Transverse colon (tissue), 4 donors: ENCODE measurements at regions not wholly inside any gene's neighbourhood (a gene's known extent, or its start where the extent isn't known, plus 50 kb on each side); places are given as distances from the start of the nearest gene placed in this dataset.

ENCODE experiments used
- DNase-seq: peaks from one replicate; pipeline ENCODE4 v3.0.0-alpha.2; 2019
- H3K27ac ChIP-seq, 4 donors: fragments of 200-600 bp; sonication (generic); 2 replicates each; pipeline ENCODE4 v1.5.1; 2016 to 2018; ENCODE audit warnings: inconsistent platforms in 4 of 4
- H3K27me3 ChIP-seq: fragments of 200-600 bp; sonication (generic); 2 replicates; pipeline ENCODE4 v1.5.1; 2017; ENCODE audit warnings: inconsistent platforms
- H3K36me3 ChIP-seq, 4 donors: fragments of 200-600 bp; sonication (generic); 2 replicates each; pipeline ENCODE4 v1.5.1; 2017 to 2019; ENCODE audit warnings: inconsistent platforms in 4 of 4
- H3K4me1 ChIP-seq, 4 donors: fragments of 200-600 bp; sonication (generic); 2 replicates each; pipeline ENCODE4 v1.5.1; 2017 to 2020; ENCODE audit warnings: inconsistent platforms in 4 of 4
- H3K4me3 ChIP-seq, 4 donors: fragments of 200-600 bp; sonication (generic); 1 replicate in 1 of 4; 2 replicates in 3 of 4; pipeline versions ENCODE4 v1.5.1 to v1.6.1; 2017 to 2019; ENCODE audit warnings: inconsistent platforms in 4 of 4
- H3K9me3 ChIP-seq, 2 donors: fragments of 200-600 bp; sonication (generic); 2 replicates each; pipeline ENCODE4 v1.5.1; 2017 to 2019; ENCODE audit warnings: inconsistent platforms in 2 of 2
- EP300 ChIP-seq: sonication (generic); formaldehyde crosslinking; IDR thresholded peaks from one replicate; pipeline ENCODE4 v1.6.1; 2017; ENCODE audit warnings: antibody characterized with exemption, low read depth
- POLR2A ChIP-seq: fragments of 450-650 bp; IDR thresholded peaks from one replicate; pipeline ENCODE4 v1.6.1; 2016; ENCODE audit warnings: antibody characterized with exemption, mild to moderate bottlenecking, moderate library complexity
- POLR2AphosphoS5 ChIP-seq, 3 donors: sonication (generic); formaldehyde crosslinking; IDR thresholded peaks; one replicate each; pipeline ENCODE4 v1.6.1; 2016; ENCODE audit warnings: antibody characterized with exemption in 3 of 3
- WGBS, 2 donors: methylation state at CpG; one replicate each; pipeline ENCODE4 v1.1.5; 2018; ENCODE audit warnings: low coverage in 1 of 2; 5-methylcytosine and 5-hydroxymethylcytosine counted together
- in situ Hi-C, 4 donors: fragments of 200-750 bp; cut with MboI; loops; one replicate each; pipeline versions ENCODE4 v1.15.0 to v1.15.1; 2017; ENCODE audit warnings: low sequenced_read_pairs in 3 of 4, low pct_ligation_motif_present in 1 of 4, low pct_unique_long_range_greater_than_20kb in 1 of 4
- intact Hi-C: fragments of 100-400 bp; cut with DNase I; formaldehyde crosslinking; loops from one replicate; pipeline ENCODE4 v1.15.1; 2023; ENCODE audit warnings: low total_unique reads
- TF ChIP-seq, protein P1 (sequence below), 5 experiments: fragments of 200-600 bp in 3 of 5; fragments of 450-650 bp in 2 of 5; sonication (generic) in 3 of 5; IDR thresholded peaks; 1 replicate in 2 of 5; 2 replicates in 3 of 5; pipeline ENCODE4 v1.5.1; 2016 to 2017; ENCODE audit warnings: antibody characterized with exemption in 5 of 5, inconsistent platforms in 3 of 5, mild to moderate bottlenecking in 2 of 5, moderate library complexity in 1 of 5

GRCh38 chr6:149218471-149218870 is 99.0 kb upstream of the TAB2 start:
- Histone ChIP-seq H3K36me3 (no peaks in the 10 kb centered on the region), H3K4me1 (peaks cover 0 to 2% (median under 1%) of the 10 kb centered on the region in 4 donors), H3K4me3 (no peak overlapping the region), H3K27ac (no peak overlapping the region), H3K9me3 (no peaks in the 10 kb centered on the region), H3K27me3 (no peaks in the 10 kb centered on the region)
- TF ChIP-seq POLR2AphosphoS5 (IDR thresholded peaks at IDR 0.05) (no peak), EP300 (no peak), POLR2A (no peak)
- TF ChIP-seq, protein P1, sequence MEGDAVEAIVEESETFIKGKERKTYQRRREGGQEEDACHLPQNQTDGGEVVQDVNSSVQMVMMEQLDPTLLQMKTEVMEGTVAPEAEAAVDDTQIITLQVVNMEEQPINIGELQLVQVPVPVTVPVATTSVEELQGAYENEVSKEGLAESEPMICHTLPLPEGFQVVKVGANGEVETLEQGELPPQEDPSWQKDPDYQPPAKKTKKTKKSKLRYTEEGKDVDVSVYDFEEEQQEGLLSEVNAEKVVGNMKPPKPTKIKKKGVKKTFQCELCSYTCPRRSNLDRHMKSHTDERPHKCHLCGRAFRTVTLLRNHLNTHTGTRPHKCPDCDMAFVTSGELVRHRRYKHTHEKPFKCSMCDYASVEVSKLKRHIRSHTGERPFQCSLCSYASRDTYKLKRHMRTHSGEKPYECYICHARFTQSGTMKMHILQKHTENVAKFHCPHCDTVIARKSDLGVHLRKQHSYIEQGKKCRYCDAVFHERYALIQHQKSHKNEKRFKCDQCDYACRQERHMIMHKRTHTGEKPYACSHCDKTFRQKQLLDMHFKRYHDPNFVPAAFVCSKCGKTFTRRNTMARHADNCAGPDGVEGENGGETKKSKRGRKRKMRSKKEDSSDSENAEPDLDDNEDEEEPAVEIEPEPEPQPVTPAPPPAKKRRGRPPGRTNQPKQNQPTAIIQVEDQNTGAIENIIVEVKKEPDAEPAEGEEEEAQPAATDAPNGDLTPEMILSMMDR (IDR thresholded peaks at IDR 0.05) = no peak
- no peak for DNase-seq
- intact Hi-C loops (no loop called here), in situ Hi-C loops (no loop called here)

DNA sequence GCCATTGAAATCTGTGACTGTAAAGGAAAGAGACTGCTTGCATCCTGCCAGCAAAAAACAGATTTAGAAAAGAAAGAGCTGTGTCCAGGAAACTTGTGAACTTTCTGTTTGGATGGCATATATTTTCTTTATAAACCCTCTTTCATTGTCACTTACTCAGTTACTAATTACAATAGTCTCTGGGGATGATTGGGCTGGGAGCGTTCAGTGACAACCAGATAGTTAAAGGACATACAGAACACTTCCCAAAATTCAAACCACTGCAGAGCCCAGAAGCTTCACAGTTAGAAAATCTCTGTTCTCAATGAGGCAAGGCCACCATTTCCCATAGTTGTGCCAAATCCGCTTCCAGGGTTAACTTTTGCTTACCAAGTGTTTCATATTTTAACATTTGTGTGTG is 98.6 kb upstream of the TAB2 start:
- Histone ChIP-seq H3K9me3 (no peaks in the 10 kb centered on the region), H3K27me3 (no peaks in the 10 kb centered on the region), H3K4me1 (peaks cover 0 to 6% (median 3%) of the 10 kb centered on the region in 4 donors), H3K27ac (no peak overlapping the region), H3K4me3 (no peak overlapping the region), H3K36me3 (no peaks in the 10 kb centered on the region)
- no peak for DNase-seq
- in situ Hi-C loops = no loop called here
- WGBS, 2 donors = 83 to 100% methylated on average over 2 of the region's 2 CpGs
- intact Hi-C loops = no loop called here
- TF ChIP-seq, protein P1 (IDR thresholded peaks at IDR 0.05) = no peak
- TF ChIP-seq EP300 = no peak
- TF ChIP-seq POLR2A = no peak
- no peak for TF ChIP-seq POLR2AphosphoS5 (IDR thresholded peaks at IDR 0.05)

DNA sequence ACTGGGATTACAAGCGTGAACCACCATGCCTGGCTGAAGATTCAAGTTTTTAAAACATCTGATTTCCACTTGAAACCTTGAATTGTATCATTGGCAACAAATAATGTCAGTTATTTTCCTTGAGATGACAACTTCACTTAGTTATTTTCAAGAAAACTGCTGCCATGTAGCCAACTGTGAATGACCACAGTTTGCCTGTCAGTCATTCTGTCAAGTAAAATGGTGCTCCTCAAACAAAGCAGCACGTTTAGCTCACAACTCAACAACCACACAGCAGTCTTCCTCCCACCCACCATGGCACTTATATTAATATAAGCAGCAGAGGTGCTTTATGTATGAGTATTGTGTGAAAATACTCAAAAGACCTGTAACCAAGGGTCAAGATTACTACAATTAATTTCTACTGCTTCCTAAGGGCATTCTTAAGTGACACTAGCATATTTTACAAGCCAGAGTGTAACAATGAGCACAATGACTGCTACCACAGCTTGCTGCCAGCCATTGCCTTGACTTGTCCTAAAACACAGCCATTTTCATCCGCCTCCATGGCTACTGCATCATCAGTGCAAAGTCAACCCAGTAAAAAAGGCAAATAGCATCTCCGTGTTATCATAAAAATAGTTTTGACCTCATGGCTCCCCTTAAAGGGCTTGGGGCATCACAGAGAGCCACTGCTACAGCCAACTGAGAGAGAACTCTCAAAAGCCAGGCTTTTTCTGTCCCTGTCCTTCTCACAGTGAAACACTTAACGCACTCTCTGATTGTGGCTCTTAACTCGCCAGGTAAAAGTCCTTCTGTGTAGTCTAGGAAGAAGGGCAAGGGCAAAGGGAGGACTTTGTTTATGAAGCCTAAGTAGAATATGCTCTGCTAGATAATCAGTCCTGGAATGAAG is 96.4 kb upstream of the TAB2 start:
- intact Hi-C loops = no loop called here
- 82 to 93% methylated on average over 3 to 6 of the region's 6 CpGs for WGBS, 2 donors
- no peaks in the 10 kb centered on the region for H3K9me3 ChIP-seq
- peaks cover 0 to 27% (median 12%) of the 10 kb centered on the region in 4 donors for H3K4me1 ChIP-seq
- H3K27ac ChIP-seq = no peak overlapping the region
- TF ChIP-seq, protein P1 (IDR thresholded peaks at IDR 0.05) = no peak
- no peak for TF ChIP-seq EP300
- TF ChIP-seq POLR2AphosphoS5 (IDR thresholded peaks at IDR 0.05) = no peak
- no peak for TF ChIP-seq POLR2A
- in situ Hi-C loops = no loop called here
- H3K27me3 ChIP-seq = no peaks in the 10 kb centered on the region
- H3K4me3 ChIP-seq = no peak overlapping the region
- DNase-seq = no peak
- H3K36me3 ChIP-seq = no peaks in the 10 kb centered on the region

- in situ Hi-C loops = no loop called here
- no peaks in the 10 kb centered on the region for H3K36me3 ChIP-seq
- DNase-seq = no peak
- WGBS, 2 donors = 89 to 96% methylated on average over 3 to 4 of the region's 4 CpGs
- intact Hi-C loops = no loop called here
- TF ChIP-seq, protein P1 (IDR thresholded peaks at IDR 0.05) = no peak
- TF ChIP-seq EP300 = no peak
- H3K27ac ChIP-seq = no peak overlapping the region
- H3K9me3 ChIP-seq = no peaks in the 10 kb centered on the region
- H3K4me1 ChIP-seq = peaks cover 0 to 27% (median 12%) of the 10 kb centered on the region in 4 donors
- H3K27me3 ChIP-seq = no peaks in the 10 kb centered on the region
- H3K4me3 ChIP-seq = no peak overlapping the region
These were observed 95.8 kb upstream of the TAB2 start for GRCh38 chr6:149221774-149222070.
